ENCODE measurements at regions not wholly inside any gene's neighbourhood (a gene's known extent, or its start where the extent isn't known, plus 50 kb on each side); places are given as distances from the start of the nearest gene placed in this dataset.

DNA sequence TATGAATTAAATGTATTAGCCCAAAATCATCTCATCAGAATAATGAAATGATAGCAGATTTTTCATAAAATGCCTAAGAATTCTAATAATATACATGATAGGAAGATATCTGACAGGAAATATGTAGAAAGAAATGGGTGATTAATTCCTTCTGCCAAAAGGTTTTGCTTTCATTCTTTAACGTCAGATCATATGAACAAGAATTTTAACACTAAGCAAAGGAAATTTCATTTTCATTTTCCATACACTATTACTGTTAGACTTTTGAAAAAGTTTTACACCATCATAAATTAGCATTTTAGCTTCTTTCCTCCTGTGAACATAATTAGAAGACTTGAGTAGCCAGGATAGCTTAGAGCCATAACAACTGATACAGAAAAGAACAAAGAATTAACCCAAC is 1099.9 kb downstream of the NSUN3 start:
- Mint-ChIP-seq H3K27me3 (ENCODE audit: insufficient read depth, low read depth, poor library complexity) (peaks cover 4% of the 10 kb centered on the region), H3K27ac (no peak overlapping the region), H3K4me1 (no peaks in the 10 kb centered on the region), H3K36me3 (ENCODE audit: low read depth) (peaks cover 6% of the 10 kb centered on the region; the same call in 1 of the 3 replicates), H3K9me3 (peaks cover 10% of the 10 kb centered on the region; the same call in 2 of the 3 replicates), H3K4me3 (no peak overlapping the region)
- H3F3A ChIP-seq (replicated peaks; ENCODE audit: low read depth) = no peaks in the 10 kb centered on the region
- TF ChIP-seq NANOG (IDR thresholded peaks at IDR 0.05; ENCODE audit: borderline replicate concordance) = no peak
- no peak for TF ChIP-seq ETS1 (IDR thresholded peaks at IDR 0.05)
- no peak for TF ChIP-seq REST (IDR thresholded peaks at IDR 0.05; ENCODE audit: unreplicated experiment)
- TF ChIP-seq ZNF114 (CRISPR knock-in tag; IDR thresholded peaks at IDR 0.05) = no peak
- TF ChIP-seq EZH2phosphoT487 (IDR thresholded peaks at IDR 0.05; ENCODE audit: unreplicated experiment) = no peak
- no peak for TF ChIP-seq POLR2AphosphoS5 (IDR thresholded peaks at IDR 0.05; ENCODE audit: low read depth)
- no peak for TF ChIP-seq JUNB (IDR thresholded peaks at IDR 0.05; ENCODE audit: unreplicated experiment)
- no peak for TF ChIP-seq STAT1 (IDR thresholded peaks at IDR 0.05; ENCODE audit: unreplicated experiment)
- TF ChIP-seq CTCF (conservative IDR thresholded peaks at IDR 0.05; ENCODE audit: low read depth in 2 of 2) = no peak
- no peak for TF ChIP-seq ZNF331 (CRISPR knock-in tag; IDR thresholded peaks at IDR 0.05; ENCODE audit: low read depth)
- no peak for TF ChIP-seq EZH2 (IDR thresholded peaks at IDR 0.05; ENCODE audit: low read depth, unreplicated experiment)
- no peak for TF ChIP-seq ZNF462 (CRISPR knock-in tag; IDR thresholded peaks at IDR 0.05)
- no peak for TF ChIP-seq CREB1 (CRISPR knock-in tag; IDR thresholded peaks at IDR 0.05; ENCODE audit: low read depth)
- H3K27ac ChIP-seq (ENCODE audit: low read depth) = no peak overlapping the region
- H3K4me2 ChIP-seq = no peak overlapping the region
- H2AFZ ChIP-seq = no peak overlapping the region
- DNase-seq (ENCODE audit: low spot score) = no peak
- no peaks in the 10 kb centered on the region for H3K79me2 ChIP-seq (replicated peaks; ENCODE audit: insufficient read depth)
- no peaks in the 10 kb centered on the region for H3K36me3 ChIP-seq (ENCODE audit: insufficient read depth)
- H4K20me1 ChIP-seq (replicated peaks; ENCODE audit: insufficient read depth) = no peaks in the 10 kb centered on the region
- no peaks in the 10 kb centered on the region; the same call in 1 of the 2 replicates for H3K9me2 ChIP-seq (ENCODE audit: insufficient read depth)
- no peaks in the 10 kb centered on the region for H3K27me3 ChIP-seq (ENCODE audit: insufficient read depth)
- ATAC-seq = no peak
- no peak overlapping the region for H3K4me3 ChIP-seq
- peaks cover 5% of the 10 kb centered on the region; the same call in 1 of the 2 replicates for H3K4me1 ChIP-seq (ENCODE audit: insufficient read depth)

Data from GM23338 (cell line).